Sigmoid colon (tissue), 6 donors: ENCODE measurements at regions not wholly inside any gene's neighbourhood (a gene's known extent, or its start where the extent isn't known, plus 50 kb on each side); places are given as distances from the start of the nearest gene placed in this dataset.

Experiments used
- DNase-seq: peaks from one replicate; pipeline ENCODE4 v3.0.0-alpha.2; 2019
- H3K27ac ChIP-seq, 4 donors: fragments of 200-600 bp; sonication (generic); one replicate each; pipeline ENCODE4 v1.5.1; 2016 to 2019; ENCODE audit warnings: mild to moderate bottlenecking in 1 of 4
- H3K27me3 ChIP-seq, 3 donors: fragments of 200-600 bp; sonication (generic); one replicate each; pipeline ENCODE4 v1.5.1; 2019; ENCODE audit warnings: mild to moderate bottlenecking in 1 of 3
- H3K36me3 ChIP-seq, 4 donors: fragments of 200-600 bp; sonication (generic); one replicate each; pipeline ENCODE4 v1.5.1; 2016 to 2019
- H3K4me1 ChIP-seq, 4 donors: fragments of 200-600 bp; sonication (generic); one replicate each; pipeline ENCODE4 v1.5.1; 2017 to 2019
- H3K4me3 ChIP-seq, 4 donors: fragments of 200-600 bp; sonication (generic); one replicate each; pipeline ENCODE4 v1.5.1; 2017 to 2019; ENCODE audit warnings: mild to moderate bottlenecking in 2 of 4, moderate library complexity in 1 of 4
- H3K9me3 ChIP-seq, 4 donors: fragments of 200-600 bp in 3 of 4; sonication (generic) in 3 of 4; one replicate each; pipeline versions ENCODE4 v1.5.1 to v1.6.1; 2013 to 2019
- CTCF ChIP-seq, 4 experiments: fragments of 450-650 bp in 3 of 4; fragments of 200-600 bp in 1 of 4; IDR thresholded peaks; one replicate each; pipeline ENCODE4 v1.5.1; 2016 to 2019; ENCODE audit warnings: antibody characterized with exemption in 4 of 4, mild to moderate bottlenecking in 3 of 4, moderate library complexity in 2 of 4
- EP300 ChIP-seq, 4 donors: sonication (generic); formaldehyde crosslinking; IDR thresholded peaks; one replicate each; pipeline ENCODE4 v1.6.1; 2017; ENCODE audit warnings: antibody characterized with exemption in 4 of 4
- POLR2A ChIP-seq, 2 donors: fragments of 450-650 bp; IDR thresholded peaks; one replicate each; pipeline ENCODE4 v1.6.1; 2016; ENCODE audit warnings: antibody characterized with exemption in 2 of 2, mild to moderate bottlenecking in 2 of 2, moderate library complexity in 2 of 2
- POLR2AphosphoS5 ChIP-seq, 4 donors: sonication (generic); formaldehyde crosslinking; IDR thresholded peaks; one replicate each; pipeline ENCODE4 v1.6.1; 2017; ENCODE audit warnings: antibody characterized with exemption in 4 of 4
- WGBS, 2 donors: extraction: QIAGEN DNeasy Blood & Tissue Kit; methylation state at CpG; one replicate each; pipeline ENCODE4 v1.1.7; 2013; 5-methylcytosine and 5-hydroxymethylcytosine counted together
- intact Hi-C: fragments of 100-400 bp; cut with DNase I; formaldehyde crosslinking; loops from one replicate; pipeline ENCODE4 v1.15.1; 2023
- donor health status: healthy with polysubstance abuse.
- donor health status: healthy.

GRCh38 chr6:112549749-112550148 lies 202.6 kb downstream of the RFPL4B start:
- intact Hi-C loops: no loop called here

GRCh38 chr6:112557435-112557834 lies 210.3 kb downstream of the RFPL4B start:
- intact Hi-C loops: no loop called here
- H3K9me3 ChIP-seq: peaks cover 0 to 2% (median 0%) of the 10 kb centered on the region in 4 donors
- H3K4me3 ChIP-seq: no peak overlapping the region
- DNase-seq: no peak
- TF ChIP-seq CTCF (IDR thresholded peaks at IDR 0.05): no peak
- no peak for TF ChIP-seq POLR2AphosphoS5 (IDR thresholded peaks at IDR 0.05)
- no peak for TF ChIP-seq EP300 (IDR thresholded peaks at IDR 0.05)
- no peak for TF ChIP-seq POLR2A (IDR thresholded peaks at IDR 0.05)
- H3K27me3 ChIP-seq: no peaks in the 10 kb centered on the region
- no peak overlapping the region for H3K27ac ChIP-seq
- peaks cover 0 to 7% (median 2%) of the 10 kb centered on the region in 4 donors for H3K4me1 ChIP-seq
- H3K36me3 ChIP-seq: no peaks in the 10 kb centered on the region

More at GRCh38 chr6:112549749-112550148, 202.6 kb downstream of the RFPL4B start:
- H3K9me3 ChIP-seq: no peaks in the 10 kb centered on the region
- H3K4me3 ChIP-seq: no peak overlapping the region
- no peak for TF ChIP-seq EP300 (IDR thresholded peaks at IDR 0.05)
- TF ChIP-seq POLR2A (IDR thresholded peaks at IDR 0.05): no peak
- TF ChIP-seq POLR2AphosphoS5 (IDR thresholded peaks at IDR 0.05): no peak
- no peak for TF ChIP-seq CTCF (IDR thresholded peaks at IDR 0.05)
- H3K27me3 ChIP-seq: no peaks in the 10 kb centered on the region
- H3K4me1 ChIP-seq: no peaks in the 10 kb centered on the region
- DNase-seq: no peak
- no peak overlapping the region for H3K27ac ChIP-seq
- 97 to 100% methylated on average over 1 of the region's 1 CpG for WGBS, 2 donors
- no peaks in the 10 kb centered on the region for H3K36me3 ChIP-seq

- Histone ChIP-seq H3K4me1 (peaks cover 0 to 12% (median 7%) of the 10 kb centered on the region in 4 donors), H3K27me3 (no peaks in the 10 kb centered on the region), H3K36me3 (no peaks in the 10 kb centered on the region), H3K4me3 (no peak overlapping the region), H3K27ac (no peak overlapping the region), H3K9me3 (peaks cover 0 to 2% (median 0%) of the 10 kb centered on the region in 4 donors)
- TF ChIP-seq POLR2AphosphoS5 (IDR thresholded peaks at IDR 0.05) (no peak), POLR2A (IDR thresholded peaks at IDR 0.05) (no peak), CTCF (IDR thresholded peaks at IDR 0.05) (no peak), EP300 (IDR thresholded peaks at IDR 0.05) (no peak)
- DNase-seq: no peak
- intact Hi-C loops: no loop called here
Observed at GRCh38 chr6:112557961-112558360, 210.8 kb downstream of the RFPL4B start.

- no peak for DNase-seq
- TF ChIP-seq CTCF (IDR thresholded peaks at IDR 0.05) (no peak), EP300 (IDR thresholded peaks at IDR 0.05) (no peak), POLR2AphosphoS5 (IDR thresholded peaks at IDR 0.05) (no peak), POLR2A (IDR thresholded peaks at IDR 0.05) (no peak)
- Histone ChIP-seq H3K27me3 (no peaks in the 10 kb centered on the region), H3K4me1 (peaks cover 0 to 19% (median 12%) of the 10 kb centered on the region in 4 donors), H3K4me3 (no peak overlapping the region), H3K9me3 (no peaks in the 10 kb centered on the region), H3K27ac (no peak overlapping the region), H3K36me3 (no peaks in the 10 kb centered on the region)
- intact Hi-C loops: no loop called here
- WGBS, 2 donors: 67 to 78% methylated on average over 2 of the region's 2 CpGs
Observed at GRCh38 chr6:112560651-112561050, 213.5 kb downstream of the RFPL4B start.
